ENCODE measurements at regions not wholly inside any gene's neighbourhood (a gene's known extent, or its start where the extent isn't known, plus 50 kb on each side); places are given as distances from the start of the nearest gene placed in this dataset.

GRCh38 chr20:54362283-54362682 is 113.1 kb upstream of the DOK5 start:
- DNase-seq (ENCODE audit: low read depth) = no peak

- DNase-seq (ENCODE audit: low read depth) = no peak
These were observed 111.0 kb upstream of the DOK5 start for GRCh38 chr20:54364365-54364764.

- DNase-seq (ENCODE audit: low read depth) = no peak
These were observed 110.5 kb upstream of the DOK5 start for GRCh38 chr20:54364919-54365318.

GRCh38 chr20:54366669-54367344 is 108.6 kb upstream of the DOK5 start:
- DNase-seq (ENCODE audit: low read depth) = no peak

GRCh38 chr20:54368570-54368969 is 106.8 kb upstream of the DOK5 start:
- no peak for DNase-seq (ENCODE audit: low read depth)

GRCh38 chr20:54372313-54372712 is 103.1 kb upstream of the DOK5 start:
- DNase-seq (ENCODE audit: low read depth) = no peak

- no peak for DNase-seq (ENCODE audit: low read depth)
These were observed 97.2 kb upstream of the DOK5 start for GRCh38 chr20:54377992-54378773.

- no peak for DNase-seq (ENCODE audit: low read depth)
These were observed 95.4 kb upstream of the DOK5 start for GRCh38 chr20:54379893-54380584.

GRCh38 chr20:54382419-54382818 is 93.0 kb upstream of the DOK5 start:
- DNase-seq (ENCODE audit: low read depth) = no peak

- DNase-seq (ENCODE audit: low read depth) = no peak
These were observed 89.6 kb upstream of the DOK5 start for GRCh38 chr20:54385746-54386145.

- DNase-seq (ENCODE audit: low read depth) = no peak
These were observed 85.7 kb upstream of the DOK5 start for GRCh38 chr20:54389596-54390280.

GRCh38 chr20:54397292-54398140 is 77.9 kb upstream of the DOK5 start:
- DNase-seq (ENCODE audit: low read depth) = no peak

GRCh38 chr20:54398814-54399213 is 76.6 kb upstream of the DOK5 start:
- DNase-seq (ENCODE audit: low read depth) = no peak

GRCh38 chr20:54405540-54405939 is 69.9 kb upstream of the DOK5 start:
- DNase-seq (ENCODE audit: low read depth) = no peak

GRCh38 chr20:54407459-54407858 is 67.9 kb upstream of the DOK5 start:
- no peak for DNase-seq (ENCODE audit: low read depth)

GRCh38 chr20:54415967-54416366 is 59.4 kb upstream of the DOK5 start:
- DNase-seq (ENCODE audit: low read depth) = no peak

- DNase-seq (ENCODE audit: low read depth) = no peak
These were observed 58.6 kb upstream of the DOK5 start for GRCh38 chr20:54416770-54417169.

GRCh38 chr20:54419531-54419930 is 55.9 kb upstream of the DOK5 start:
- DNase-seq (ENCODE audit: low read depth) = no peak
